K562 (cell line): ENCODE measurements at regions not wholly inside any gene's neighbourhood (a gene's known extent, or its start where the extent isn't known, plus 50 kb on each side); places are given as distances from the start of the nearest gene placed in this dataset.
"Not testable (repeated sequence)": the region's sequence is repeated elsewhere in the genome, so short reads cannot be mapped to it uniquely, and the experiment has no call there.

ENCODE experiments used
- ATAC-seq: fragments of 200-7000 bp; cut with Tn5 transposase; 3 replicates; pipeline ENCODE4 v1.9.1; 2020; ENCODE audit warnings: moderate library complexity
- BruUV-seq: library from RNA; stranded (reverse); fragments of 400-500 nt; replicated peaks from 2 replicates; lab custom pipeline; 2021; lab: Mats Ljungman, UMichigan
- CTCF ChIA-PET: fragments of 300-600 bp; formaldehyde crosslinking; extraction: SDS; loops from one replicate; lab custom pipeline; 2021; ENCODE audit warnings: low intra/inter-chr PET ratio; lab: Yijun Ruan, JAX
- POLR2A ChIA-PET: fragments of 300-600, 350-650 bp; sonication (Branson Sonifier 250); formaldehyde crosslinking; extraction: SDS; loops from one replicate; lab custom pipeline; 2021; ENCODE audit warnings: antibody characterized with exemption, inconsistent platforms; lab: Yijun Ruan, JAX
- DNase-seq, 4 experiments: peaks; one replicate each; pipeline versions ENCODE4 v3.0.0 to v3.0.0-alpha.2; 2011 to 2018; ENCODE audit warnings: low spot score in 3 of 4, mixed read lengths in 3 of 4; ENCODE audit errors: extremely low read depth in 1 of 4
- FAIRE-seq: peaks from 2 replicates; lab custom pipeline; 2011; peaks lifted over from hg19 to GRCh38; lab: Jason Lieb, UNC
- H2AFZ ChIP-seq: 2 replicates; pipeline ENCODE4 v1.6.0; 2011; ENCODE audit warnings: low read depth, low read length, control low read depth, inconsistent platforms
- H3K27ac ChIP-seq: fragments of 200-600 bp; 3 replicates; pipeline ENCODE4 v1.8.0; 2011; ENCODE audit warnings: low read depth, mild to moderate bottlenecking, control low read depth, inconsistent platforms, low read length, moderate library complexity, mixed read lengths; ENCODE audit errors: extremely low read depth
- H3K27me3 ChIP-seq, 2 experiments: fragments of 300-600 bp in 1 of 2; 2 replicates in 1 of 2; 3 replicates in 1 of 2; pipeline versions ENCODE4 v1.6.0 to v1.8.0; 2011; ENCODE audit warnings: inconsistent platforms in 2 of 2, low read length in 2 of 2, mild to moderate bottlenecking in 1 of 2, mixed read lengths in 1 of 2, moderate library complexity in 1 of 2; ENCODE audit not compliant: control insufficient read depth in 2 of 2, insufficient read depth in 2 of 2
- H3K36me3 ChIP-seq: fragments of 300-600 bp; 3 replicates; pipeline ENCODE4 v1.8.0; 2011; ENCODE audit warnings: mild to moderate bottlenecking, low read length, inconsistent platforms; ENCODE audit not compliant: control insufficient read depth, insufficient read depth
- H3K4me1 ChIP-seq, 2 experiments: fragments of 200-600 bp in 1 of 2; replicated peaks in 1 of 2; 2 replicates in 1 of 2; 3 replicates in 1 of 2; pipeline versions ENCODE4 v1.5.1 to v1.8.0; 2011; ENCODE audit warnings: inconsistent platforms in 2 of 2, low read length in 2 of 2, mild to moderate bottlenecking in 1 of 2, mixed read lengths in 1 of 2, moderate library complexity in 1 of 2; ENCODE audit not compliant: control insufficient read depth in 2 of 2, insufficient read depth in 2 of 2
- H3K4me2 ChIP-seq: 2 replicates; pipeline ENCODE4 v1.6.1; 2011; ENCODE audit warnings: low read length, control low read depth, inconsistent platforms, mixed read lengths; ENCODE audit not compliant: insufficient read depth
- H3K4me3 ChIP-seq: fragments of 200-600 bp; sonication (generic), shearing (Covaris generic); 2 replicates; pipeline ENCODE4 v1.5.1; 2016; ENCODE audit warnings: control low read depth, inconsistent platforms
- H3K79me2 ChIP-seq: fragments of 200-600 bp; 3 replicates; pipeline ENCODE4 v1.8.0; 2011; ENCODE audit warnings: low read length, inconsistent platforms; ENCODE audit not compliant: control insufficient read depth, insufficient read depth
- H3K9ac ChIP-seq, 2 experiments: 2 replicates each; pipeline versions ENCODE4 v1.6.0 to v1.6.1; 2011; ENCODE audit warnings: low read depth in 2 of 2, low read length in 2 of 2, control low read depth in 1 of 2, inconsistent platforms in 1 of 2, mild to moderate bottlenecking in 1 of 2, mixed read lengths in 1 of 2; ENCODE audit not compliant: insufficient read depth in 1 of 2
- H3K9me1 ChIP-seq: one replicate; pipeline ENCODE4 v1.6.0; 2011; ENCODE audit warnings: inconsistent platforms, mild to moderate bottlenecking, low read length, moderate library complexity; ENCODE audit not compliant: control insufficient read depth, insufficient read depth
- H3K9me3 ChIP-seq: replicated peaks from 2 replicates; pipeline ENCODE4 v1.5.1; 2011; ENCODE audit warnings: low read depth, low read length, inconsistent platforms; ENCODE audit not compliant: control insufficient read depth, insufficient read depth
- H4K20me1 ChIP-seq: replicated peaks from 2 replicates; pipeline ENCODE4 v1.6.1; 2011; ENCODE audit warnings: low read length, inconsistent platforms, mixed read lengths; ENCODE audit not compliant: control insufficient read depth, insufficient read depth
- ATF3 ChIP-seq, 2 experiments: fragments of 450-650 bp in 1 of 2; sonication (generic) in 1 of 2; formaldehyde crosslinking in 1 of 2; IDR thresholded peaks in 1 of 2; conservative IDR thresholded peaks in 1 of 2; 2 replicates each; pipeline versions ENCODE4 v1.6.1 to v1.8.1; 2016 to 2023; ENCODE audit warnings: mild to moderate bottlenecking in 2 of 2, moderate library complexity in 2 of 2, inconsistent platforms in 1 of 2, missing genetic modification reagents in 1 of 2
- EGR1 ChIP-seq: fragments of 450-650 bp; conservative IDR thresholded peaks from 2 replicates; pipeline ENCODE4 v1.6.1; 2017; ENCODE audit warnings: mild to moderate bottlenecking
- JUND ChIP-seq, 2 experiments: IDR thresholded peaks; 2 replicates in 1 of 2; 3 replicates in 1 of 2; pipeline ENCODE4 v1.6.1; 2011; ENCODE audit warnings: borderline replicate concordance in 2 of 2, low read depth in 2 of 2, low read length in 2 of 2, improper control_type of control experiment in 1 of 2, missing biosample characterization in 1 of 2, missing genetic modification characterization in 1 of 2, missing genetic modification reagents in 1 of 2
- NRF1 ChIP-seq, 2 experiments: fragments of 450-650 bp; IDR thresholded peaks in 1 of 2; conservative IDR thresholded peaks in 1 of 2; 2 replicates each; pipeline ENCODE4 v1.6.1; 2014; ENCODE audit warnings: mild to moderate bottlenecking in 2 of 2
- ZNF384 ChIP-seq: IDR thresholded peaks from 2 replicates; pipeline ENCODE4 v1.6.1; 2012; ENCODE audit warnings: low read depth, low read length, improper control_type of control experiment
- WGBS: fragments of 100-300 bp; shearing (Covaris generic); methylation state at CpG from one replicate; pipeline ENCODE4 v1.1.6; 2016; ENCODE audit warnings: low coverage, mixed read lengths; ENCODE audit not compliant: insufficient coverage; ENCODE audit errors: missing lambda C conversion rate; 5-methylcytosine and 5-hydroxymethylcytosine counted together
- in situ Hi-C: fragments of 300-500 bp; cut with MboI; formaldehyde crosslinking; loops from 4 replicates; pipeline ENCODE4 v1.15.0; 2018; ENCODE audit warnings: inconsistent platforms, mixed read lengths
- intact Hi-C: fragments of 100-400 bp; cut with micrococcal nuclease; formaldehyde crosslinking; loops from 2 replicates; pipeline ENCODE4 v1.14.2; 2022
- TF ChIP-seq, protein P1 (sequence below), 2 experiments: fragments of 450-650 bp; conservative IDR thresholded peaks; 2 replicates each; pipeline ENCODE4 v1.6.1; 2017; ENCODE audit warnings: mild to moderate bottlenecking in 2 of 2, moderate library complexity in 2 of 2

DNA sequence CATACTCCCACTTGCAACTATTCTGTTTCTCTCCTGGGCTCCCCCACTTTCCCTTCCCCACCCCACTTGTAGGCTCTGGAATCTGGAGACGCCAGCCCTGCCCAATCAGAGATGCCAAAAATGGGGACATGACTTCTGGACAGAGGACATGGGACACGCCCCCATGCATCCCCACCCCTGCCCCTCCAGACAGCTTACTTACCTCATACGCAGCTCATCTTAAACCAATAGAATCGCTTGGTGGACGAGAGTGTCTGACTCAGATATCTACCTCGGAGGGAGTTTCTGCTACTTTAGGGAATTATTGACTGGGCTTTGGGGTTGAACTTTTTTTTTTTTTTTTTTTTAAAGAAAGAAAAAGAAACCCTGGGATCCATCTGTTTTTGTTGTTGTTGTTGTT lies 58.4 kb downstream of the CHST2 start:
- H2AFZ ChIP-seq = peak overlapping the region; percentile 37; the same call in 1 of the 2 replicates
- intact Hi-C loops; H3K4me3 ChIP-seq; H4K20me1 ChIP-seq; H3K4me2 ChIP-seq; BruUV-seq; H3K4me1 ChIP-seq; H3K9me1 ChIP-seq; H3K27me3 ChIP-seq; H3K9ac ChIP-seq; H3K9me3 ChIP-seq; CTCF ChIA-PET; H3K36me3 ChIP-seq; POLR2A ChIA-PET; in situ Hi-C loops; H3K79me2 ChIP-seq; TF ChIP-seq ATF3 (CRISPR knock-in tag; conservative IDR thresholded peaks at IDR 0.05); JUND (tag; IDR thresholded peaks at IDR 0.05; ENCODE audit: borderline replicate concordance, low read depth, low read length): not testable (repeated sequence)
- TF ChIP-seq ATF3 (IDR thresholded peaks at IDR 0.05) (peak; percentile 23; the same call in 1 of the 2 replicates), NRF1 (conservative IDR thresholded peaks at IDR 0.05 in 1 of 2, IDR thresholded peaks at IDR 0.05 in 1 of 2) (peak in 1 of 2 experiments; percentile 17; a peak in 1 of 4 replicates), JUND (IDR thresholded peaks at IDR 0.05; ENCODE audit: borderline replicate concordance, low read depth, low read length) (0 out of 2 replicates have a peak, but pooled peaks have one; percentile 12), EGR1 (0 out of 2 replicates have a peak, but pooled peaks have one; percentile 12), ZNF384 (peak; percentile 57)
- TF ChIP-seq, protein P1, sequence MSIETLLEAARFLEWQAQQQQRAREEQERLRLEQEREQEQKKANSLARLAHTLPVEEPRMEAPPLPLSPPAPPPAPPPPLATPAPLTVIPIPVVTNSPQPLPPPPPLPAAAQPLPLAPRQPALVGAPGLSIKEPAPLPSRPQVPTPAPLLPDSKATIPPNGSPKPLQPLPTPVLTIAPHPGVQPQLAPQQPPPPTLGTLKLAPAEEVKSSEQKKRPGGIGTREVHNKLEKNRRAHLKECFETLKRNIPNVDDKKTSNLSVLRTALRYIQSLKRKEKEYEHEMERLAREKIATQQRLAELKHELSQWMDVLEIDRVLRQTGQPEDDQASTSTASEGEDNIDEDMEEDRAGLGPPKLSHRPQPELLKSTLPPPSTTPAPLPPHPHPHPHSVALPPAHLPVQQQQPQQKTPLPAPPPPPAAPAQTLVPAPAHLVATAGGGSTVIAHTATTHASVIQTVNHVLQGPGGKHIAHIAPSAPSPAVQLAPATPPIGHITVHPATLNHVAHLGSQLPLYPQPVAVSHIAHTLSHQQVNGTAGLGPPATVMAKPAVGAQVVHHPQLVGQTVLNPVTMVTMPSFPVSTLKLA (conservative IDR thresholded peaks at IDR 0.05) = 0 out of 4 replicates have a peak, but pooled peaks of 1 of the 2 experiments have one; percentile 24
- peak overlapping the region; percentile 62; the same call in 2 of the 3 replicates for H3K27ac ChIP-seq
- peak; percentile 100 for FAIRE-seq
- peak; percentile 99 for ATAC-seq
- 9% methylated on average over 3 of the region's 6 CpGs for WGBS
- DNase-seq = peak; percentile 48 to 88 (median 71)
